CD14-positive monocyte (primary cell): ENCODE measurements at regions not wholly inside any gene's neighbourhood (a gene's known extent, or its start where the extent isn't known, plus 50 kb on each side); places are given as distances from the start of the nearest gene placed in this dataset.

Source experiments
- DNase-seq, 3 donors: peaks; one replicate each; pipeline ENCODE4 v3.0.0-alpha.2; 2011 to 2022
- H2AFZ ChIP-seq: 2 replicates; pipeline ENCODE4 v1.6.0; 2012; ENCODE audit warnings: mild to moderate bottlenecking, low read depth, low read length, inconsistent platforms; ENCODE audit not compliant: insufficient read depth, poor library complexity, severe bottlenecking
- H3K27ac ChIP-seq, 2 donors: 1 replicate in 1 of 2; 2 replicates in 1 of 2; pipeline ENCODE4 v1.5.1; 2012 to 2013; ENCODE audit warnings: low read length in 2 of 2, control low read depth in 1 of 2, inconsistent platforms in 1 of 2, low read depth in 1 of 2, mild to moderate bottlenecking in 1 of 2
- H3K27me3 ChIP-seq, 2 donors: one replicate each; pipeline versions ENCODE4 v1.6.0 to v1.6.1; 2011 to 2013; ENCODE audit warnings: low read length in 2 of 2; ENCODE audit not compliant: control insufficient read depth in 2 of 2, insufficient read depth in 2 of 2
- H3K36me3 ChIP-seq, 2 donors: replicated peaks in 1 of 2; 1 replicate in 1 of 2; 2 replicates in 1 of 2; pipeline versions ENCODE4 v1.5.1 to v1.6.1; 2012 to 2013; ENCODE audit warnings: low read length in 2 of 2, control low read depth in 1 of 2, inconsistent platforms in 1 of 2, mild to moderate bottlenecking in 1 of 2; ENCODE audit not compliant: insufficient read depth in 2 of 2, control insufficient read depth in 1 of 2
- H3K4me1 ChIP-seq, 2 donors: 1 replicate in 1 of 2; 2 replicates in 1 of 2; pipeline versions ENCODE4 v1.5.1 to v1.6.1; 2012 to 2013; ENCODE audit warnings: low read length in 2 of 2, control low read depth in 1 of 2, inconsistent platforms in 1 of 2, mild to moderate bottlenecking in 1 of 2, moderate library complexity in 1 of 2; ENCODE audit not compliant: insufficient read depth in 2 of 2, control insufficient read depth in 1 of 2
- H3K4me2 ChIP-seq: replicated peaks from 2 replicates; pipeline ENCODE3; 2012; ENCODE audit warnings: low read length, moderate library complexity, mild to moderate bottlenecking; ENCODE audit not compliant: poor library complexity, severe bottlenecking; ENCODE audit errors: extremely low read depth
- H3K4me3 ChIP-seq, 3 experiments: fragments of 200-600 bp in 1 of 3; sonication (generic) in 1 of 3; replicated peaks in 1 of 3; 1 replicate in 2 of 3; 2 replicates in 1 of 3; pipeline ENCODE4 v1.5.1; 2011 to 2013; ENCODE audit warnings: low read length in 3 of 3, mild to moderate bottlenecking in 3 of 3, control low read depth in 2 of 3, low read depth in 2 of 3, inconsistent platforms in 1 of 3, moderate library complexity in 1 of 3
- H3K79me2 ChIP-seq: 2 replicates; pipeline ENCODE4 v1.6.0; 2012; ENCODE audit warnings: mild to moderate bottlenecking, control low read depth, inconsistent platforms, low read length, moderate library complexity; ENCODE audit not compliant: insufficient read depth
- H3K9ac ChIP-seq: 2 replicates; pipeline ENCODE4 v1.6.0; 2017; ENCODE audit warnings: low read length, mild to moderate bottlenecking; ENCODE audit not compliant: insufficient read depth, poor library complexity, severe bottlenecking
- H3K9me3 ChIP-seq, 2 donors: replicated peaks in 1 of 2; 1 replicate in 1 of 2; 2 replicates in 1 of 2; pipeline versions ENCODE4 v1.5.1 to v1.6.1; 2012 to 2013; ENCODE audit warnings: low read length in 2 of 2, control low read depth in 1 of 2; ENCODE audit not compliant: control insufficient read depth in 1 of 2, insufficient read depth in 1 of 2
- H4K20me1 ChIP-seq: 2 replicates; pipeline ENCODE4 v1.6.0; 2012; ENCODE audit warnings: mild to moderate bottlenecking, low read length, control low read depth, moderate library complexity; ENCODE audit not compliant: insufficient read depth
- H3K27ac Mint-ChIP-seq, 7 donors: one replicate each; pipeline ENCODE4 v1.8.0; 2020; ENCODE audit warnings: mild to moderate bottlenecking in 7 of 7, mixed read lengths in 7 of 7, moderate library complexity in 6 of 7, inconsistent platforms in 2 of 7
- H3K27me3 Mint-ChIP-seq, 3 donors: one replicate each; pipeline ENCODE4 v1.8.0; 2021 to 2022; ENCODE audit warnings: low read depth in 3 of 3, mild to moderate bottlenecking in 3 of 3, mixed read lengths in 3 of 3, moderate library complexity in 3 of 3, inconsistent platforms in 1 of 3
- H3K36me3 Mint-ChIP-seq, 2 donors: one replicate each; pipeline ENCODE4 v1.8.0; 2020; ENCODE audit warnings: mixed read lengths in 2 of 2, inconsistent platforms in 1 of 2, mild to moderate bottlenecking in 1 of 2
- H3K4me1 Mint-ChIP-seq: one replicate; pipeline ENCODE4 v1.8.0; 2020; ENCODE audit warnings: mild to moderate bottlenecking, mixed read lengths
- H3K4me3 Mint-ChIP-seq, 2 donors: one replicate each; pipeline ENCODE4 v1.8.0; 2020; ENCODE audit warnings: mild to moderate bottlenecking in 2 of 2, mixed read lengths in 2 of 2, moderate library complexity in 1 of 2
- H3K9me3 Mint-ChIP-seq, 7 donors: one replicate each; pipeline ENCODE4 v1.8.0; 2020 to 2022; ENCODE audit warnings: mixed read lengths in 7 of 7, mild to moderate bottlenecking in 6 of 7, moderate library complexity in 6 of 7, inconsistent platforms in 2 of 7
- WGBS: methylation state at CpG from one replicate; pipeline ENCODE4 v1.1.5; 2013; ENCODE audit warnings: missing lambda C conversion rate; ENCODE audit not compliant: insufficient coverage; 5-methylcytosine and 5-hydroxymethylcytosine counted together
- intact Hi-C, 2 donors: fragments of 100-400 bp; cut with micrococcal nuclease; formaldehyde crosslinking; loops; one replicate each; pipeline versions ENCODE4 v1.15.0 to v1.15.1; 2023
- TF ChIP-seq, protein P1 (sequence below): fragments of 200-600 bp; IDR thresholded peaks from one replicate; pipeline ENCODE4 v1.8.0; 2022; ENCODE audit warnings: antibody characterized with exemption, mild to moderate bottlenecking

DNA sequence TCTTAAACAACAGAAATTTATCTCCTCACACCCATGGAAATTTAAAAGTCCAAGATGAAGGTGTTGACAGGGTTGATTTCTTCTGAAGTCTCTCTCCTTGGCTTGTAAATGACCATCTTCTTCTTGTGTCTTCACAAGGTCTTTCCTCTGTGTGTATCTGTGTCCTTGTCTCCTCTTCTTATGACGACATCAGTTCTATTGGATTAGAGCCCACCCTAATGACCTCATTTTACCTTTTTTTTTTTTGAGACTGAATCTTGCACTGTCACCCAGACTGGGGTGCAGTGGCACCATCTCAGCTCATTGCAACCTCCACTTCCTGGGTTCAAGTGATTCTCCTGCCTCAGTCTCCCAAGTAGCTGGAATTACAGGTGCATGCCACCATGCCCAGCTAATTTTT lies 429.0 kb upstream of the CDH5 start:
- WGBS: 100% methylated on average over 1 of the region's 1 CpG
- H3K36me3 ChIP-seq: no peaks in the 10 kb centered on the region

DNA sequence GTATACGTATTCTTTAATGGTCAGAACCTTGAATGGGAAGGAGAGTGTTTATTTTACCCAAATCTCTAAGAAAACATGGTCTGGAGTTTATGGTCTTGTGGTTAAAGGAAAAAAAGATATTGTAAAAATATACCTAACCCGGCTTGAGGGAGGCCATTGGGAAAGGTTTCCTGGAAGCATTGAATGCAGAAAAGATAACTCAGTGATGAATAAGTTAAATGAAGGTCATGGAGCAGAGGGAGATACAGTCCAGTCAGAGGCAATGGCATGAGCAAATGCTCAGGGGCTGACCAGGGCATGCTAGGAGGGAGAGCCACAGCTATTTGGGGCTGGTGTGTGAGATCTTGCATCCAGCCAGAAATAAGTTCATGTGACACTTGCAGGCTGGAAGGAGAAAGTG lies 430.4 kb upstream of the CDH5 start:
- H3K27me3 Mint-ChIP-seq: peaks cover 0 to 4% (median 1%) of the 10 kb centered on the region in 3 donors

More for the DNA sequence above, 429.0 kb upstream of the CDH5 start:
- no peaks in the 10 kb centered on the region for H3K4me1 ChIP-seq
- H3K4me3 Mint-ChIP-seq: no peak overlapping the region
- peaks cover 0 to 4% (median 3%) of the 10 kb centered on the region in 7 donors for H3K9me3 Mint-ChIP-seq
- H3K4me3 ChIP-seq: no peak overlapping the region
- no peak overlapping the region for H3K9ac ChIP-seq
- no peaks in the 10 kb centered on the region for H4K20me1 ChIP-seq
- H3K9me3 ChIP-seq: no peaks in the 10 kb centered on the region
- H3K27me3 ChIP-seq: no peaks in the 10 kb centered on the region
- H3K27ac Mint-ChIP-seq: no peak overlapping the region
- TF ChIP-seq, protein P1, sequence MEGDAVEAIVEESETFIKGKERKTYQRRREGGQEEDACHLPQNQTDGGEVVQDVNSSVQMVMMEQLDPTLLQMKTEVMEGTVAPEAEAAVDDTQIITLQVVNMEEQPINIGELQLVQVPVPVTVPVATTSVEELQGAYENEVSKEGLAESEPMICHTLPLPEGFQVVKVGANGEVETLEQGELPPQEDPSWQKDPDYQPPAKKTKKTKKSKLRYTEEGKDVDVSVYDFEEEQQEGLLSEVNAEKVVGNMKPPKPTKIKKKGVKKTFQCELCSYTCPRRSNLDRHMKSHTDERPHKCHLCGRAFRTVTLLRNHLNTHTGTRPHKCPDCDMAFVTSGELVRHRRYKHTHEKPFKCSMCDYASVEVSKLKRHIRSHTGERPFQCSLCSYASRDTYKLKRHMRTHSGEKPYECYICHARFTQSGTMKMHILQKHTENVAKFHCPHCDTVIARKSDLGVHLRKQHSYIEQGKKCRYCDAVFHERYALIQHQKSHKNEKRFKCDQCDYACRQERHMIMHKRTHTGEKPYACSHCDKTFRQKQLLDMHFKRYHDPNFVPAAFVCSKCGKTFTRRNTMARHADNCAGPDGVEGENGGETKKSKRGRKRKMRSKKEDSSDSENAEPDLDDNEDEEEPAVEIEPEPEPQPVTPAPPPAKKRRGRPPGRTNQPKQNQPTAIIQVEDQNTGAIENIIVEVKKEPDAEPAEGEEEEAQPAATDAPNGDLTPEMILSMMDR: no peak
- H3K27me3 Mint-ChIP-seq: peaks cover 0 to 4% (median 1%) of the 10 kb centered on the region in 3 donors
- H3K36me3 Mint-ChIP-seq: no peaks in the 10 kb centered on the region
- DNase-seq: no peak
- H3K27ac ChIP-seq: no peak overlapping the region
- intact Hi-C loops: no loop called here
- H3K4me1 Mint-ChIP-seq: no peaks in the 10 kb centered on the region
- no peak overlapping the region for H3K4me2 ChIP-seq
- H2AFZ ChIP-seq: no peak overlapping the region
- H3K79me2 ChIP-seq: no peaks in the 10 kb centered on the region

More for the DNA sequence above, 430.4 kb upstream of the CDH5 start:
- H3K27ac ChIP-seq: no peak overlapping the region
- Mint-ChIP-seq H3K27ac (no peak overlapping the region), H3K4me3 (no peak overlapping the region), H3K36me3 (no peaks in the 10 kb centered on the region), H3K4me1 (no peaks in the 10 kb centered on the region), H3K9me3 (peaks cover 0 to 4% (median 2%) of the 10 kb centered on the region in 7 donors)
- no peak overlapping the region for H2AFZ ChIP-seq
- H3K79me2 ChIP-seq: no peaks in the 10 kb centered on the region
- H3K4me1 ChIP-seq: no peaks in the 10 kb centered on the region
- intact Hi-C loops: no loop called here
- TF ChIP-seq, protein P1: no peak
- no peaks in the 10 kb centered on the region for H4K20me1 ChIP-seq
- H3K4me2 ChIP-seq: no peak overlapping the region
- H3K36me3 ChIP-seq: no peaks in the 10 kb centered on the region
- H3K4me3 ChIP-seq: no peak overlapping the region
- no CpG with 5 or more reads among the region's 2 CpGs for WGBS
- H3K27me3 ChIP-seq: no peaks in the 10 kb centered on the region
- no peak for DNase-seq
- no peaks in the 10 kb centered on the region for H3K9me3 ChIP-seq
- no peak overlapping the region for H3K9ac ChIP-seq
